Fibroblast of skin of left biceps (primary cell): ENCODE measurements at regions not wholly inside any gene's neighbourhood (a gene's known extent, or its start where the extent isn't known, plus 50 kb on each side); places are given as distances from the start of the nearest gene placed in this dataset.

ENCODE experiments used
- DNase-seq, 2 experiments: peaks; one replicate each; pipeline ENCODE4 v3.0.0-alpha.2; 2013; ENCODE audit warnings: low read depth in 2 of 2

DNA sequence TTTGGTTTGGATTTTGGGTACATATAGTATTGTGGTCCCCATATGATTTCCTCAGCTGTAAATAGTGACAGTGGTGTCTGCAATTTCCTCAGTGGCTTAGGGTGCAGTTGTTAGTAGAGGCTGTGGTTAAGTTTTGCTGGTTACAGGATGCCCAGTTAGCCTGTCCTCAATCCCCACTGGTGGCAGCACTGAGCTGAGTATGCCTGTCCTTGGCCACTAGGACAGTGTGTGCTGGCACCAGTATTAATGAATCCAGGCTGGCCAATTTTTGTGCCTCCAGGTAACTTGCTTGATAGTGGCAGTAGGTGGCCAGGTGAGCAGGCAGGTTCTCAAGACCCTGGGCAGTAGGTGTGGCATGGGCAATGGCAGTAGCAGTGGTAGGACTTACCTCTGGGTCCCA, 973.1 kb downstream of the TMEM182 start:
- DNase-seq, result no peak

DNA sequence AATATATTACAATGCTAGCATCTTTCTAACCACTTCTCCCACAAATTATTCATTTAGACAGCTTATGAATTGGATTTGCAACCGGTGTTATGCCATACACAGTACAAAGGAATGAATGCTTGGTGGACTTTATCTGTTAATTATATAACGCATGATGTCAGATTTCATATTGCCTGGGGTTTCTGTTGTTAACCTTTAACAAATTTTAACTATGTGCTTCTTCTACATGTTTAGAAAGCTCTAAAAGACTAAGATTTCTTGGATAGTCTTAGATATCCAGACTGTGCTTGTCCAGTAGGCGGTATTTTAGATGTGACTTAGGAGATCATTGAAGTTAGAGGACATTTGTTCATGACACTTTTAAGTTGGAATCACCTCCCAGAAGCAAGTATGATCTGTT, 976.3 kb downstream of the TMEM182 start:
- no peak for DNase-seq

- DNase-seq, result no peak
Observed at GRCh38 chr2:103738606-103739005, 976.8 kb downstream of the TMEM182 start.

- no peak for DNase-seq
Observed at GRCh38 chr2:103739186-103739585, 977.4 kb downstream of the TMEM182 start.

GRCh38 chr2:103739921-103740320, 978.1 kb downstream of the TMEM182 start:
- no peak for DNase-seq

- no peak for DNase-seq
Observed at GRCh38 chr2:103740631-103741030, 978.8 kb downstream of the TMEM182 start.

GRCh38 chr2:103743195-103743594, 981.4 kb downstream of the TMEM182 start:
- DNase-seq, result no peak

- DNase-seq, result no peak
Observed at GRCh38 chr2:103754530-103754929, 992.7 kb downstream of the TMEM182 start.

DNA sequence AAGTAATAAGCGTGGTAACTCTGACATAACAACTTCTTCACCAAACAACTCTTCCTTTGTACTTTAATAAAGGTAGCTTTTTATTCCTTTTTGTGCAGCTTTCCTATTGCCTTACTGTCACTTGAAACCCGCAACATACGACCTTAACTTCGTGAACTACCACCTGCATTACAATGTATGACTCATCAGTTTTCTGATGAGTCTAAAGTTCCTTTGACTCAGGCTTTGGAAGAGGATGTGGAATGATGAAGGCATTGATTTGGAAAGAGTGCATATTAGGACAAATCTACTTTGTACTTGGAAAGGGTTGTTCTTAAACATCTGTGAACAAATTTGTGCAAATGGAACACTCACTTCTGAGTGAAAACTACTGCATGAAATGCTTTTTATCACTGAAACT, 1012.1 kb downstream of the TMEM182 start:
- DNase-seq, result no peak

GRCh38 chr2:103780088-103780702, 1018.4 kb downstream of the TMEM182 start:
- no peak for DNase-seq

- DNase-seq, result no peak
Observed at GRCh38 chr2:103781313-103781712, 1019.5 kb downstream of the TMEM182 start.

- no peak for DNase-seq
Observed at GRCh38 chr2:103784261-103784660, 1022.4 kb downstream of the TMEM182 start.

- no peak for DNase-seq
Observed at GRCh38 chr2:103785432-103785831, 1023.6 kb downstream of the TMEM182 start.

DNA sequence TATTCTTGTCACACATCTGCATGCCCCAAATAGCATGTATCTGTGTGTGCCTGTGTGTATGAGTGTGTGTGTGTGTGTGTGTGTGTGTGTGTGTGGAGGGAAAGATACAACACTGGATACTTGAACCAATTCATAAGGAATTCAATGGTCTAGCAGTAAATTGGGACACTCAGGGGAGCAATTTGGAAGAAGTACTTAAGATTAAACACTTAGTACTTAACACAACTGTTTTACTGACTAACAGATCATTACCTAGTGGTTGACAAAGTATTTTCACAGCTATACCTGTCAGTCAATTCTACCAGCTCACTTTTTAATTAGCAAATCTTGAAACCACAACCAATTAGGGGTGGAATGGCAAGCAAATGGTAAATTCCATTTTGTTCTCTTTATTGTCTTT, 1024.1 kb downstream of the TMEM182 start:
- no peak for DNase-seq

DNA sequence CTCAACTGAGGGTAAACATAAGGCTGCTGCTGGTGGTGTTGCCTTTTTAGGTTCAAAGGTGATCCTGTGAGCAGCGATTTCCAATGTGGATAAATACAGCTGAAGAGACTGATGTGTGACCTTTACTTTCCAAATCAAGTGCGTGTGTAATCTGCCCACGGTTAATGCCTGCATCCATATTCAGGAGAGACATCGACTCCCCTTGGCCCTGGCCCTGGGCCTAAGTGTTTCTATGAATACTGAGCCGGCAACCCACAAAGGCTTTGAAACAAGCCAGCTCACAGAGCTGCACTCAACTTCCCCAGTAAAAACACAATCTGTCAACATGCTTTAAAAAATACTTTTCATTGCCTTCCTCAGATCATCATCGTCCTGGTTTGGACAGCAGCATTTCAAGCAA, 1026.6 kb downstream of the TMEM182 start:
- DNase-seq, result no peak

DNA sequence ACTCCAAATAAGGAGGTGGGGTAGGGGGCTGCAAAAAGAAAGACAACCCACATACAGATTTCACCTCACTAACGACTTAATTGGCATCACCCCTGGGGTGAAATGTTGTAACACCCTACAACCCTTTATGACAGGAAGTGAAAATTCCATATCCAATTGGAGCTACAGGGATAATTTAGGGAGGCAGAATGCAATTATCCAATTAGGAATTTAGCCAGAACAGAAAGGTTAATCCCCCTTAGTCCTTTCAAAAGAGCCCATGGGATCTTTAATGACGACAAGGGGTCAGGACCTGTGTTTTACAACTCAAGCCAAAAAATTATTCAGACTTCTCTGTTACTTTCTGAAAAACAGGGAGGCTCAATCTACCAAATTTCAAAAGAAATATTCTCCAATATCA, 1027.1 kb downstream of the TMEM182 start:
- DNase-seq, result no peak

GRCh38 chr2:103789381-103790095, 1027.7 kb downstream of the TMEM182 start:
- peak in 1 of 2 experiments; percentile 10 for DNase-seq

DNA sequence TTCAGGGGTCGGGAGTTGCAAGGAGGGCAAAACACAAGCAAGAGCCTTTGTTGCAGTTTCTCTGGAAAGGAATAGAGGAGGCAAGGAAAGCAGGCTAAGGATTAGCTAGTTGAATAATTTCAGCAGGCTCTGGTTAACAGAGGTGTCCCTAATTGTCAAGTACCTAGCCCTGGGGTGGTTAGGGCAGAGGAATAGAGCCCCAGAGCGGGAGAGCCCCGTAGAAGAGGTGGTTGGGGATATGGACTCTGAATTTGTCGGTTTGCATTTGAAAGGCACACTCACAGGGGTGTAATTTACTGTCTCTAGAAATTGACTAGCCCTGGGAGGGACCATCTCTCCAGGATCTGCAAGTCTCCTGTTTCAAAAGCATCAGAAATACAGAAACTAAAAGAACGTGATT, 1030.2 kb downstream of the TMEM182 start:
- DNase-seq, result no peak

DNA sequence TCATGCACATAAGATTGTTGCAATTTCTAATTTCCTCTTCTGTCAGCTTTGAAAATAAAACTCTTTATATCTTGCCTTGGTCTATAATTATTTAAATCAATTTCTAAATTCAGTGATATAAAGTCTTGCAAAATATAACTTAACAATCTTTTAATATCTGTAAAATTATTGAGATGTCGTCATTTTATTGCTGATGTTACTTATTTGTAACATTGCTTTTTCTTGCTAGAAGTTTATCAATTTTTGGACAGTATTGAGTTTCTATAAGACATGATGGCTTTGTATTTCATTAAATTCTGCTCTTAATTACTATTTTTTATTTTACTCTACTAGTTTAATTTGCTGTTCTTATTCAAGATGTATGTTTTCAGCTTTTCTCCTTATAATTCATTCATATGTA, 1036.5 kb downstream of the TMEM182 start:
- no peak for DNase-seq

GRCh38 chr2:103804013-103804412, 1042.2 kb downstream of the TMEM182 start:
- no peak for DNase-seq

GRCh38 chr2:103805746-103806145, 1043.9 kb downstream of the TMEM182 start:
- DNase-seq, result no peak

- no peak for DNase-seq
Observed at GRCh38 chr2:103808814-103809213, 1045.1 kb upstream of the POU3F3 start.

DNA sequence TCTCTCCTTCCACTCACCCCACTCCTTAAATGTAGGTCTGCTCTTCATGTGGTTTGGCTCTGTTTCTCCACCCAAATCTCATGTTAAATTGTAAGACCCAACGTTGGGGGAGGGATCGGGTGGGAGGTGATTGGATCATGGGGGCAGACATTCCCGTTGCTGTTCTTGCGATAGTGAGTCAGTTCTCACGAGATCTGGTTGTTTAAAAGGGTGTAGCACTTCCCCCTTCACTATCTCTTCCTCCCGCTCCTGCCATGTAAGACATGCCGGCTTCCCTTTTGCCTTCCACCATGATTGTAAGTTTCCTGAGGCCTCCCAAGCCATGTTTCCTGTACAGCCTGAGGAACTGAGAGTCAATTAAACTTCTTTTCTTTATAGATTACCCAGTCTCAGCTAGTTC, 1044.5 kb upstream of the POU3F3 start:
- peak in 1 of 2 experiments; percentile 2 for DNase-seq
